22Rv1 (cell line): ENCODE measurements at regions not wholly inside any gene's neighbourhood (a gene's known extent, or its start where the extent isn't known, plus 50 kb on each side); places are given as distances from the start of the nearest gene placed in this dataset.

Source experiments
- CTCF ChIP-seq: fragments of 450-650 bp; IDR thresholded peaks from 2 replicates; pipeline ENCODE4 v1.5.1; 2017; ENCODE audit warnings: mild to moderate bottlenecking
- ZFX ChIP-seq: fragments of 450-650 bp; IDR thresholded peaks from 2 replicates; pipeline ENCODE4 v1.6.1; 2017; ENCODE audit warnings: antibody characterized with exemption, borderline replicate concordance

DNA sequence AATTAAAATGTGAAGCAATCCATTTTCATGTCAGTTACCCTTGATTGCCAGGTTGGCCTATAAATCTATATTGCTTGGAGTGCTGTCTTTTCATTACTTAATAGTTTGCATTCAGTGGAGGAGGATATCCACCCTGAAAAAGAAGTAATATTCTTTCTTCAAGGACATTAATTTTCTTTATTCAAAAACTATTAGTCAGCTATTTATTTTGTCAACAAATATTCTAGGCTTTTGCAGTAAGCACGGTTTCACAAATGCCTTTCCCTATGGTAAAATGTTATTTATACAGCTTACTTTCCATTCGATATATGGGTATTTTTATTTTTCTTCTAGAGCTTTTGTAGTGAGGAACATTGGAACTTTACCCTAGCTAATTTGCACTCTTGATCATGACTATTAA is 1176.9 kb upstream of the NUDT12 start:
- TF ChIP-seq CTCF (no peak), ZFX (no peak)
